ENCODE measurements at regions not wholly inside any gene's neighbourhood (a gene's known extent, or its start where the extent isn't known, plus 50 kb on each side); places are given as distances from the start of the nearest gene placed in this dataset.

DNA sequence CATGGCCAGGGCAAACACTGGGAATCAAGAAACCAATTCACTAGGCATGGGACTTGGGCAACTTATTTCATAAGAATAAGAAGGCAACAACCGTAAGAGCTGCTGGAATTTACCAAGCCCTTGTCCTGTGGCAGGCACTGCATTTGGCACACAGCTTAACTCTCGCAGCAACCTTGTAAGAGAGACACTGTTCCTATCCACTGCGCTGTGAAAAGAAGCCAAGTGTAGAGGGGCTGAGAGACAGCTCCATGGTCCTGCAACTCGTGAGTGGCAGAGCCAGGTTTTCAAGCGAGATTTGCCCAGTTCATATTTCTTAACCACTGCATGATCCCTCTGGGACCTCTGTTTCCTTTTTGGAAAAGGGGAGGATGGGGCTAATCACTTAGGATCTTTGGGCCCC, 129.3 kb upstream of the STC2 start:
- TF ChIP-seq, protein P1, sequence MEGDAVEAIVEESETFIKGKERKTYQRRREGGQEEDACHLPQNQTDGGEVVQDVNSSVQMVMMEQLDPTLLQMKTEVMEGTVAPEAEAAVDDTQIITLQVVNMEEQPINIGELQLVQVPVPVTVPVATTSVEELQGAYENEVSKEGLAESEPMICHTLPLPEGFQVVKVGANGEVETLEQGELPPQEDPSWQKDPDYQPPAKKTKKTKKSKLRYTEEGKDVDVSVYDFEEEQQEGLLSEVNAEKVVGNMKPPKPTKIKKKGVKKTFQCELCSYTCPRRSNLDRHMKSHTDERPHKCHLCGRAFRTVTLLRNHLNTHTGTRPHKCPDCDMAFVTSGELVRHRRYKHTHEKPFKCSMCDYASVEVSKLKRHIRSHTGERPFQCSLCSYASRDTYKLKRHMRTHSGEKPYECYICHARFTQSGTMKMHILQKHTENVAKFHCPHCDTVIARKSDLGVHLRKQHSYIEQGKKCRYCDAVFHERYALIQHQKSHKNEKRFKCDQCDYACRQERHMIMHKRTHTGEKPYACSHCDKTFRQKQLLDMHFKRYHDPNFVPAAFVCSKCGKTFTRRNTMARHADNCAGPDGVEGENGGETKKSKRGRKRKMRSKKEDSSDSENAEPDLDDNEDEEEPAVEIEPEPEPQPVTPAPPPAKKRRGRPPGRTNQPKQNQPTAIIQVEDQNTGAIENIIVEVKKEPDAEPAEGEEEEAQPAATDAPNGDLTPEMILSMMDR (IDR thresholded peaks at IDR 0.05; ENCODE audit: low read length), result no peak
- TF ChIP-seq EZH2 (IDR thresholded peaks at IDR 0.05; ENCODE audit: borderline replicate concordance, low read length), result no peak

Data from OCI-LY1 (cell line).